ENCODE measurements at regions not wholly inside any gene's neighbourhood (a gene's known extent, or its start where the extent isn't known, plus 50 kb on each side); places are given as distances from the start of the nearest gene placed in this dataset.

- no peak for ATAC-seq (ENCODE audit: low FRiP score)
- TF ChIP-seq CTCF (IDR thresholded peaks at IDR 0.05) = no peak
Observed at GRCh38 chr9:107999011-107999410, 509.4 kb upstream of the KLF4 start.

GRCh38 chr9:107994648-107995047 lies 505.1 kb upstream of the KLF4 start:
- DNase-seq (ENCODE audit: low spot score) (no peak), ATAC-seq (ENCODE audit: low FRiP score) (no peak)
- TF ChIP-seq CTCF (IDR thresholded peaks at IDR 0.05) = no peak

More at GRCh38 chr9:107999011-107999410, 509.4 kb upstream of the KLF4 start:
- DNase-seq (ENCODE audit: low spot score) = no peak

- no peak for TF ChIP-seq CTCF (IDR thresholded peaks at IDR 0.05)
- ATAC-seq (ENCODE audit: low FRiP score) (no peak), DNase-seq (ENCODE audit: low spot score) (no peak)
Observed at GRCh38 chr9:107992271-107992670, 502.7 kb upstream of the KLF4 start.

GRCh38 chr9:107991581-107991980 lies 502.0 kb upstream of the KLF4 start:
- no peak for TF ChIP-seq CTCF (IDR thresholded peaks at IDR 0.05)
- ATAC-seq (ENCODE audit: low FRiP score) (no peak), DNase-seq (ENCODE audit: low spot score) (no peak)

- ATAC-seq (ENCODE audit: low FRiP score) = peak; percentile 87
- TF ChIP-seq CTCF (IDR thresholded peaks at IDR 0.05) = no peak
- no peak for DNase-seq (ENCODE audit: low spot score)
Observed at GRCh38 chr9:107989544-107989943, 500.0 kb upstream of the KLF4 start.

GRCh38 chr9:107989099-107989498 lies 499.5 kb upstream of the KLF4 start:
- TF ChIP-seq CTCF (IDR thresholded peaks at IDR 0.05) = no peak
- ATAC-seq (ENCODE audit: low FRiP score) (peak; percentile 48), DNase-seq (ENCODE audit: low spot score) (no peak)

GRCh38 chr9:107984956-107985355 lies 495.4 kb upstream of the KLF4 start:
- DNase-seq (ENCODE audit: low spot score) = no peak
- ATAC-seq (ENCODE audit: low FRiP score) = no peak
- TF ChIP-seq CTCF (IDR thresholded peaks at IDR 0.05) = no peak
